Chondrocyte (in vitro differentiated cells): ENCODE measurements at regions not wholly inside any gene's neighbourhood (a gene's known extent, or its start where the extent isn't known, plus 50 kb on each side); places are given as distances from the start of the nearest gene placed in this dataset.
A peak's percentile ranks its signal among the peaks of the same experiment; 100 is the strongest.

ENCODE experiments used
- DNase-seq: peaks from one replicate; pipeline ENCODE4 v3.0.0; 2021; ENCODE audit warnings: mixed read lengths, low spot score
- H3K27ac Mint-ChIP-seq: one replicate; pipeline ENCODE4 v1.8.0; 2021; ENCODE audit warnings: mild to moderate bottlenecking, moderate library complexity, mixed read lengths; ENCODE audit not compliant: unreplicated experiment
- H3K27me3 Mint-ChIP-seq: 2 replicates; pipeline ENCODE4 v1.8.0; 2021; ENCODE audit warnings: low read depth, mixed read lengths
- H3K36me3 Mint-ChIP-seq: 2 replicates; pipeline ENCODE4 v1.8.0; 2021; ENCODE audit warnings: low read depth, mixed read lengths
- H3K4me1 Mint-ChIP-seq: 2 replicates; pipeline ENCODE4 v1.8.0; 2021; ENCODE audit warnings: low read depth, mild to moderate bottlenecking, mixed read lengths
- H3K4me3 Mint-ChIP-seq: one replicate; pipeline ENCODE4 v1.8.0; 2021; ENCODE audit warnings: mild to moderate bottlenecking, moderate library complexity, mixed read lengths; ENCODE audit not compliant: unreplicated experiment
- H3K9me3 Mint-ChIP-seq: 2 replicates; pipeline ENCODE4 v1.8.0; 2021; ENCODE audit warnings: low read depth, mixed read lengths
- CTCF ChIP-seq: fragments of 200-600 bp; sonication (generic); IDR thresholded peaks from 2 replicates; pipeline ENCODE4 v1.5.0; 2021; ENCODE audit warnings: antibody characterized with exemption, mild to moderate bottlenecking, moderate library complexity

- no peak for DNase-seq
- Mint-ChIP-seq H3K4me3 (no peak overlapping the region), H3K27ac (no peak overlapping the region), H3K9me3 (no peaks in the 10 kb centered on the region), H3K27me3 (no peaks in the 10 kb centered on the region), H3K36me3 (no peaks in the 10 kb centered on the region), H3K4me1 (peaks cover 17% of the 10 kb centered on the region)
- no peak for TF ChIP-seq CTCF
Measured at GRCh38 chr14:53655080-53655785, 301.4 kb downstream of the BMP4 start.

GRCh38 chr14:53652068-53652467 lies 304.6 kb downstream of the BMP4 start:
- H3K36me3 Mint-ChIP-seq = no peaks in the 10 kb centered on the region
- H3K4me1 Mint-ChIP-seq = peaks cover 5% of the 10 kb centered on the region
- no peak overlapping the region for H3K4me3 Mint-ChIP-seq
- H3K27ac Mint-ChIP-seq = no peak overlapping the region
- no peak for DNase-seq
- no peaks in the 10 kb centered on the region for H3K27me3 Mint-ChIP-seq
- peaks cover 5% of the 10 kb centered on the region for H3K9me3 Mint-ChIP-seq
- no peak for TF ChIP-seq CTCF

DNA sequence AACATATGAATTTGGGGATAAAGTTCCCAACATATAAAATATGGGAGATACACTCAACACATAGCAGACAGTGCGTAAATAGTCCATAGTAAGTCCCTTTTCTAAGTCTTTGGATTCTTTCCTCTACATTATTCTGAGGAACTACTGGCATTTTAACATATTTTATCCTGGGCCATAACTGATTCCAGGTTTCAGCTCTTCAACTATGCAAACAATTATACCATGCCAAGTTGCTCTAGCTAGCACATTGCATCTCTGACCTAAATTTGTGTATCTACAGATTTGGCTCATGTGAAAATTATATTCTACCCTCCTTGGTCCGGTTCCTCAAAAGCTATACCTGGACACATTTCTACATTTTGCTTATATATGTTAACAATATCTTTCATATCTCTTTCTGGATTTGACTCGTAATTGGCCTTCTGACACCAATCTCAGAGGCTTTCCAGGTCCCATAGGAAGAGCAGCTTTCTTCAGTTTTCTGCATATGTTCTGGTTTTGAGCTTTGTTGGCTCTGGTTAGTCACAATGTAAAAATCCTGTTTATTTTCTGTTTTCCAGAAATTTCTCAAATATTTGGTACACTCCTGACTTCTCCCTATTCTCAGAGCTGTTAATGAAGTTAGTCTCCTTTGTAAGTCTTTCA lies 305.4 kb downstream of the BMP4 start:
- H3K27ac Mint-ChIP-seq = no peak overlapping the region
- peaks cover 5% of the 10 kb centered on the region for H3K4me1 Mint-ChIP-seq
- no peak for TF ChIP-seq CTCF
- H3K27me3 Mint-ChIP-seq = no peaks in the 10 kb centered on the region
- H3K36me3 Mint-ChIP-seq = no peaks in the 10 kb centered on the region
- H3K4me3 Mint-ChIP-seq = no peak overlapping the region
- H3K9me3 Mint-ChIP-seq = peaks cover 5% of the 10 kb centered on the region
- no peak for DNase-seq

- peaks cover 7% of the 10 kb centered on the region for H3K4me1 Mint-ChIP-seq
- no peak for DNase-seq
- H3K36me3 Mint-ChIP-seq = peaks cover 3% of the 10 kb centered on the region
- no peak overlapping the region for H3K27ac Mint-ChIP-seq
- H3K27me3 Mint-ChIP-seq = peaks cover 2% of the 10 kb centered on the region
- no peak for TF ChIP-seq CTCF
- no peak overlapping the region for H3K4me3 Mint-ChIP-seq
- peaks cover 9% of the 10 kb centered on the region for H3K9me3 Mint-ChIP-seq
Measured at GRCh38 chr14:53646925-53647324, 309.7 kb downstream of the BMP4 start.

GRCh38 chr14:53640695-53641094 lies 315.9 kb downstream of the BMP4 start:
- peak overlapping the region; percentile 18 for H3K27ac Mint-ChIP-seq
- no peaks in the 10 kb centered on the region for H3K36me3 Mint-ChIP-seq
- peaks cover 2% of the 10 kb centered on the region for H3K27me3 Mint-ChIP-seq
- no peak for TF ChIP-seq CTCF
- no peak for DNase-seq
- peaks cover 14% of the 10 kb centered on the region for H3K4me1 Mint-ChIP-seq
- peaks cover 4% of the 10 kb centered on the region for H3K9me3 Mint-ChIP-seq
- H3K4me3 Mint-ChIP-seq = no peak overlapping the region
